ENCODE measurements at regions not wholly inside any gene's neighbourhood (a gene's known extent, or its start where the extent isn't known, plus 50 kb on each side); places are given as distances from the start of the nearest gene placed in this dataset.

DNA sequence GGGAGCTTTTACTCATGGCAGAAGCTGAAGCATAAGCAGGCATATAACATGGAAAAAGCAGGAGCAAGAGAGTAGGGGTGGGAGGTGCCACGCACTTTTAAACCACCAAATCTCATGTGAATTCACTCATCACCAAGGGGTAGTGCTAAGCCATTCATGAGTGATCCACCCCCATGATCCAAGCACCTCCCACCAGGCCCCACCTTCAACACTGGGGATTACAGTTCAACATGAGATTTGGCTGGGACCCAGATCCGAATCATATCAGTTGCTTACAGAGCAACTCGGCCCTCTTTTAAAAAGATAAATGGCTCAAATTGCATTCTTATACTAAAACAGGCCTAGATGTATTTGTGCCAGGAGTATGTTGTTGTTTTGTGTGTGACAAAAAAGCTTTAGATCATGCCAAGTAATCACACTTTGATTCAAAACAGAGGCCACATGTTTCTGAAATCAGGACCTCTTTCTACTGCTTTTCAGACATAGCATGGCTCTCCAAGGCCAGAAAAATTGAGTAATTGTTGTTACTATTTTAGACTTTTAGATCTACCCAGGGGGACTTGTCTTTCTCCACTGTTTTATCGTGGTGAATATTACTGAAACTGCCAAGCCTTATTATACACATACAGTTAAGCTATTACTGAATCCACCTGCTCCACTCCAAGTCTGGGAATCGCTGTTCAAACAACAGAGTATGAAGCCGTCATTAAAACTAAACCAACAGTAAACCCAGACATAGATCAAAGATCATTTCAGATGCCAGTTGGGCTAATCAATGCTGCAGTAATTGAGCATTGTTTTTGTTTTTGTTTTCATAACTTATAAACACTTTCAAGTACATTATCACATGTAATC lies 163.3 kb downstream of the KCNJ2 start:
- no peak overlapping the region for H3K4me3 ChIP-seq
- H3K9me3 ChIP-seq = no peaks in the 10 kb centered on the region
- no peaks in the 10 kb centered on the region for H3K27me3 ChIP-seq
- no peaks in the 10 kb centered on the region for H3K36me3 ChIP-seq
- no peaks in the 10 kb centered on the region for H3K4me1 ChIP-seq
- no peak for DNase-seq (ENCODE audit: low spot score in 2 of 2)
- no peak overlapping the region for H3K27ac ChIP-seq
- TF ChIP-seq, protein P1, sequence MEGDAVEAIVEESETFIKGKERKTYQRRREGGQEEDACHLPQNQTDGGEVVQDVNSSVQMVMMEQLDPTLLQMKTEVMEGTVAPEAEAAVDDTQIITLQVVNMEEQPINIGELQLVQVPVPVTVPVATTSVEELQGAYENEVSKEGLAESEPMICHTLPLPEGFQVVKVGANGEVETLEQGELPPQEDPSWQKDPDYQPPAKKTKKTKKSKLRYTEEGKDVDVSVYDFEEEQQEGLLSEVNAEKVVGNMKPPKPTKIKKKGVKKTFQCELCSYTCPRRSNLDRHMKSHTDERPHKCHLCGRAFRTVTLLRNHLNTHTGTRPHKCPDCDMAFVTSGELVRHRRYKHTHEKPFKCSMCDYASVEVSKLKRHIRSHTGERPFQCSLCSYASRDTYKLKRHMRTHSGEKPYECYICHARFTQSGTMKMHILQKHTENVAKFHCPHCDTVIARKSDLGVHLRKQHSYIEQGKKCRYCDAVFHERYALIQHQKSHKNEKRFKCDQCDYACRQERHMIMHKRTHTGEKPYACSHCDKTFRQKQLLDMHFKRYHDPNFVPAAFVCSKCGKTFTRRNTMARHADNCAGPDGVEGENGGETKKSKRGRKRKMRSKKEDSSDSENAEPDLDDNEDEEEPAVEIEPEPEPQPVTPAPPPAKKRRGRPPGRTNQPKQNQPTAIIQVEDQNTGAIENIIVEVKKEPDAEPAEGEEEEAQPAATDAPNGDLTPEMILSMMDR (IDR thresholded peaks at IDR 0.05) = no peak
- intact Hi-C loops (cut with DNase I) = no loop called here

DNA sequence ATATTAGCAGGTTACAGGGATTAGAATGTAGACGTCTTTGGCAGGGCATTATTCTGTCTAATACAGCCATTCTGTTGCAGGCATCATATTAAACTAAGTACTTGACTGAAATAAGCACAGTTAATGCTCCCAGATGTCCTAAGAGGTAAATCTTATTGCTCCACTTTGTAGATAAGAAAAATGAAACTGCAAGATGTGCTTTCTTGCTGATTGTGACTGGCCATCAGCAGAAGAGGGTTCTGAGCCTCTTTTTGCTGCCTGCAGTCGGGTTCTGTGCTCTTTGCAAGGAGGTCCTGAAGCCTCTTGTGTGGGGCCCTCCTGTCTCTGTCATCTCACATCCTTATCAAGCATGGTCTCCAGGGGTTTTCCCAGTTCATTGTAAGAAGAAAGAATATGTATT lies 167.1 kb downstream of the KCNJ2 start:
- no peak for DNase-seq (ENCODE audit: low spot score in 2 of 2)
- Histone ChIP-seq H3K4me3 (no peak overlapping the region), H3K27me3 (no peaks in the 10 kb centered on the region), H3K4me1 (no peaks in the 10 kb centered on the region), H3K27ac (no peak overlapping the region), H3K9me3 (no peaks in the 10 kb centered on the region), H3K36me3 (no peaks in the 10 kb centered on the region)
- intact Hi-C loops (cut with DNase I) = no loop called here
- TF ChIP-seq, protein P1 (IDR thresholded peaks at IDR 0.05) = no peak

DNA sequence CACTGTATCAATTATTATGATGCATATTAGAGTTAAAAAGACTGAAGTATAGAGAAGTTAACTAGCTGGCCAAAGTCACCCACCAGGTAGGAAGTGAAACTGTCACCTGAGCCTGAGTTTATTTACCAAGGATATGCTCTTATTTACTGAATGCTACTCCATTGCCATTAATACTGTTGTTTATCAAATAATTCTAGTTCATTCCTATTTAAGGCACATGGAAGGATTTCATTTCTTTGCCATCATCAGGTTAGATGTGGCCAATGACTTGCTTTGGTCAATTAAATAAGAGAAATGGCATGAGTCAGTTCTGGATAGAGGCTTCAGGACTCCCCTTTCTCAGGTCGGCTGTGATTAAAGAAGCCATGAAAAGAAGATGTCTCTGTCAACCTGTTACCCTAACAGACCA lies 169.6 kb downstream of the KCNJ2 start:
- DNase-seq (ENCODE audit: low spot score in 2 of 2) = no peak
- no peaks in the 10 kb centered on the region for H3K36me3 ChIP-seq
- H3K27me3 ChIP-seq = no peaks in the 10 kb centered on the region
- H3K27ac ChIP-seq = no peak overlapping the region
- H3K4me3 ChIP-seq = no peak overlapping the region
- no peaks in the 10 kb centered on the region for H3K4me1 ChIP-seq
- TF ChIP-seq, protein P1 (IDR thresholded peaks at IDR 0.05) = no peak
- H3K9me3 ChIP-seq = no peaks in the 10 kb centered on the region
- intact Hi-C loops (cut with DNase I) = no loop called here

DNA sequence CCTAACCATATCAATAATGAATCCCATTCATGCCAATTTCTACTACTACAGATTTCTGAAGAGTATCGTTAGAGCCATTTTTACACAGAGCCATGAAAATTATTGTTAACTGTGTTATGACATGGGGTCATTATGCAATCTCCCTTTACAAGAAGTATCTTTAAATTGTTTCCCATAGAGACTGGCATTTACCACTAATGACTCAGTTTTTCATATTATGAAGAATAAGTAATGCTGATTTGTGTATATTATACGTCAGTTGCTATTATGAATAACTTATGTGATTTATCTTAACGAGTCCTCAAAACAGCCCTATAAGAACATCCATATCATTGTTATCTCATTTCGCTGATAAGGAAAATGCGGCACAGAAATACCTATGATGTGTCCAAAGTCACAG lies 173.8 kb downstream of the KCNJ2 start:
- intact Hi-C loops (cut with DNase I) = no loop called here
- Histone ChIP-seq H3K36me3 (no peaks in the 10 kb centered on the region), H3K4me3 (no peak overlapping the region), H3K4me1 (no peaks in the 10 kb centered on the region), H3K9me3 (no peaks in the 10 kb centered on the region), H3K27ac (no peak overlapping the region), H3K27me3 (no peaks in the 10 kb centered on the region)
- DNase-seq (ENCODE audit: low spot score in 2 of 2) = no peak
- TF ChIP-seq, protein P1 (IDR thresholded peaks at IDR 0.05) = no peak

DNA sequence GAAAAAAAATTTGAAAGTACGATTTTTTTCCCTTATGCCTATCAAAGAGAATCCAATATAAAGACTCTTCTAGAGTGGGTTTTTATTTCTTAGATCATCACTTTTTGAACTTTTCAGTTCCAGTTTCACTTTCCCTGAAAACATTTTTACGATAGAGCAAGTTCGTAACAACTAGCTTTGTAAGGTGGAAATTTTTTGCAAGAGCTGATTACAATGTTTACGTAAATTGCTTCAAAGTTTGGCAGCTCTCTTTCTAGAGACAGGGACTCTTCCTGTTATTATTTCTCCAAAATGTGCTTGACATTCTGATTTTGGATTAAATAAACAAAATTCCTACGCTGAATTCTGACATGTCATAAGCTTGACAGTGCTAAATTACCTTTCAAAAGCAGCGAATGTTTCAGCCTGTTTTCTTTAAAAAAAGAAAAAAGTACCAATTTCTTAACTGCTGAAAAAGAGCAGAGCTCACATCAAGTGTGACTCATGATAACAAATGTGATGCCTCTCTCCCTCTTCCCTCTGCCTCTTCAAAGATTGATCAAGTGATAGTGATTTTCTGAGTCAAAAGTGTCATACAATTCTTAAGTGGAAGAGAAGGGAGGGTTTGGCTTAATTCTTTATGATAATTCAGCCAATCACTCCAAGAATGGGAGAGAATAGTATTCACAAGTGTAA lies 175.2 kb downstream of the KCNJ2 start:
- intact Hi-C loops (cut with DNase I) = no loop called here
- no peak overlapping the region for H3K27ac ChIP-seq
- H3K4me3 ChIP-seq = peak overlapping the region; percentile 18 to 26
- DNase-seq (ENCODE audit: low spot score in 2 of 2) = no peak
- TF ChIP-seq, protein P1 (IDR thresholded peaks at IDR 0.05) = no peak
- H3K36me3 ChIP-seq = no peaks in the 10 kb centered on the region
- no peaks in the 10 kb centered on the region for H3K27me3 ChIP-seq
- H3K9me3 ChIP-seq = no peaks in the 10 kb centered on the region
- no peaks in the 10 kb centered on the region for H3K4me1 ChIP-seq
